HepG2 (cell line): ENCODE measurements at regions not wholly inside any gene's neighbourhood (a gene's known extent, or its start where the extent isn't known, plus 50 kb on each side); places are given as distances from the start of the nearest gene placed in this dataset.

Experiments used
- BRF2 ChIP-seq: sonication (generic); formaldehyde crosslinking; IDR thresholded peaks from 2 replicates; pipeline ENCODE4 v1.8.1; 2022; ENCODE audit warnings: mild to moderate bottlenecking, missing genetic modification reagents
- CCDC6 ChIP-seq: sonication (generic); formaldehyde crosslinking; IDR thresholded peaks from 2 replicates; pipeline ENCODE4 v1.8.1; 2022; ENCODE audit warnings: mild to moderate bottlenecking, missing genetic modification reagents, moderate library complexity
- FOXJ3 ChIP-seq: sonication (generic); formaldehyde crosslinking; IDR thresholded peaks from 2 replicates; pipeline ENCODE4 v1.4.0; 2020; ENCODE audit warnings: missing genetic modification reagents, mild to moderate bottlenecking, borderline replicate concordance
- HIVEP1 ChIP-seq: sonication (generic); formaldehyde crosslinking; IDR thresholded peaks from 2 replicates; pipeline ENCODE4 v1.4.0; 2020; ENCODE audit warnings: mild to moderate bottlenecking, missing genetic modification reagents
- HNF1A ChIP-seq, 2 experiments: sonication (generic) in 1 of 2; formaldehyde crosslinking in 1 of 2; IDR thresholded peaks; 2 replicates each; pipeline versions ENCODE4 v1.4.0 to v1.6.1; 2016 to 2020; ENCODE audit warnings: borderline replicate concordance in 1 of 2, low read depth in 1 of 2, mild to moderate bottlenecking in 1 of 2, missing genetic modification reagents in 1 of 2
- HOXA9 ChIP-seq: sonication (generic); formaldehyde crosslinking; IDR thresholded peaks from 2 replicates; pipeline ENCODE4 v1.8.1; 2022; ENCODE audit warnings: missing genetic modification reagents, mild to moderate bottlenecking, moderate library complexity, borderline replicate concordance
- IKZF4 ChIP-seq: sonication (generic); formaldehyde crosslinking; IDR thresholded peaks from 2 replicates; pipeline ENCODE4 v1.5.1; 2020; ENCODE audit warnings: borderline replicate concordance, mild to moderate bottlenecking, low read depth, missing genetic modification reagents; ENCODE audit errors: not compliant biosample characterization
- KLF16 ChIP-seq, 2 experiments: sonication (generic) in 1 of 2; formaldehyde crosslinking in 1 of 2; IDR thresholded peaks; 2 replicates each; pipeline versions ENCODE4 v1.6.1 to v1.8.0; 2016 to 2023; ENCODE audit warnings: missing genetic modification reagents in 2 of 2, missing compliant biosample characterization in 1 of 2
- MAFK ChIP-seq, 2 experiments: IDR thresholded peaks in 1 of 2; conservative IDR thresholded peaks in 1 of 2; 2 replicates each; pipeline ENCODE4 v1.6.1; 2011; ENCODE audit warnings: improper control_type of control experiment in 2 of 2, low read length in 2 of 2
- MXD1 ChIP-seq: sonication (generic); formaldehyde crosslinking; IDR thresholded peaks from 2 replicates; pipeline ENCODE4 v1.4.0; 2020; ENCODE audit warnings: mild to moderate bottlenecking, missing genetic modification reagents
- RNF2 ChIP-seq: fragments of 450-650 bp; conservative IDR thresholded peaks from 2 replicates; pipeline ENCODE4 v1.6.1; 2016; ENCODE audit warnings: low read depth
- SIN3B ChIP-seq: fragments of 150-350 bp; IDR thresholded peaks from 2 replicates; pipeline ENCODE4 v1.6.1; 2014; ENCODE audit warnings: low read length
- SIX1 ChIP-seq: sonication (generic); formaldehyde crosslinking; IDR thresholded peaks from 2 replicates; pipeline ENCODE4 v1.4.0; 2020; ENCODE audit warnings: missing genetic modification reagents, borderline replicate concordance
- STAT6 ChIP-seq: sonication (generic); formaldehyde crosslinking; IDR thresholded peaks from 2 replicates; pipeline ENCODE4 v1.4.0; 2020; ENCODE audit warnings: missing genetic modification reagents, mild to moderate bottlenecking, borderline replicate concordance
- TFDP1 ChIP-seq: IDR thresholded peaks from 2 replicates; pipeline ENCODE4 v1.6.1; 2016; ENCODE audit warnings: missing compliant biosample characterization, missing genetic modification reagents, borderline replicate concordance
- ZNF101 ChIP-seq: sonication (generic); formaldehyde crosslinking; IDR thresholded peaks from 2 replicates; pipeline ENCODE4 v1.4.0; 2020; ENCODE audit warnings: mild to moderate bottlenecking, low read depth, missing genetic modification reagents, borderline replicate concordance
- ZNF326 ChIP-seq: sonication (generic); formaldehyde crosslinking; IDR thresholded peaks from 2 replicates; pipeline ENCODE4 v1.4.0; 2020; ENCODE audit warnings: missing genetic modification reagents, borderline replicate concordance
- ZNF724P ChIP-seq: sonication (generic); formaldehyde crosslinking; IDR thresholded peaks from 2 replicates; pipeline ENCODE4 v1.8.0; 2022; ENCODE audit warnings: missing genetic modification reagents, borderline replicate concordance
- ZNF790 ChIP-seq: sonication (generic); formaldehyde crosslinking; IDR thresholded peaks from 2 replicates; pipeline ENCODE4 v1.8.0; 2022; ENCODE audit warnings: missing genetic modification reagents, mild to moderate bottlenecking, borderline replicate concordance

- TF ChIP-seq HNF1A (IDR thresholded peaks at IDR 0.05; ENCODE audit: low read depth) (0 out of 2 replicates have a peak, but pooled peaks have one; percentile 53), HNF1A (CRISPR knock-in tag; IDR thresholded peaks at IDR 0.05; ENCODE audit: borderline replicate concordance) (peak; percentile 51; the same call in 1 of the 2 replicates), KLF16 (CRISPR knock-in tag; IDR thresholded peaks at IDR 0.05) (no peak), ZNF101 (CRISPR knock-in tag) (no peak), MXD1 (no peak), HIVEP1 (CRISPR knock-in tag) (no peak), HOXA9 (CRISPR knock-in tag) (no peak), SIX1 (CRISPR knock-in tag) (peak; percentile 22; the same call in 1 of the 2 replicates), CCDC6 (CRISPR knock-in tag) (no peak), STAT6 (CRISPR knock-in tag) (no peak), RNF2 (no peak), IKZF4 (CRISPR knock-in tag) (no peak), TFDP1 (no peak), BRF2 (CRISPR knock-in tag) (no peak), ZNF790 (CRISPR knock-in tag) (no peak), SIN3B (no peak), ZNF724P (CRISPR knock-in tag) (no peak), FOXJ3 (no peak; the same call in 1 of the 2 replicates), ZNF326 (no peak), MAFK (conservative IDR thresholded peaks at IDR 0.05 in 1 of 2, IDR thresholded peaks at IDR 0.05 in 1 of 2; ENCODE audit: low read length in 2 of 2) (no peak)
Measured at GRCh38 chr2:234823877-234824376, 127.9 kb upstream of the SH3BP4 start (continued).
